Pulmonary artery endothelial cell (primary cell): ENCODE measurements at regions not wholly inside any gene's neighbourhood (a gene's known extent, or its start where the extent isn't known, plus 50 kb on each side); places are given as distances from the start of the nearest gene placed in this dataset.

Experiments
- DNase-seq: peaks from one replicate; pipeline ENCODE4 v3.0.0-alpha.2; 2011; ENCODE audit warnings: low read depth, low spot score

DNA sequence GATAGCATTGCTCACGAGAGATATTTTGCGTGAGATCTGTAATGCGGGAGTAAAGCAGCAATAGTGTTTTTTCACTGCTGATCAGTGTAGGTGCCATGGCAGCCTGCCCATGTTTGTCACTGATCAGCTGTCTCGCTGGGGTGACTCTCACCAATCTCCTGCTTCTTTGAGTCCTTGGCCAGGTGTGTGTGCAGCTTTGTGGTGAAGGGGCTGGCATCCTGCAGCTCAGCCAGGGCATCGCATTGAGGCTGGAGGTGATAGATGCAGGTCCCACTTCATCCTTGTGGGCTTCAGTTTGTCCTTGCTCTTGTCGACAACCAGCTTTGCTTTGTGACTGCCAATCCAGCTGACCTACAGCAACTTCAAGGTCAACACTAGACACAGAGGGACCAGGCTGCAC lies 258.3 kb upstream of the CXCR4 start:
- no peak for DNase-seq

DNA sequence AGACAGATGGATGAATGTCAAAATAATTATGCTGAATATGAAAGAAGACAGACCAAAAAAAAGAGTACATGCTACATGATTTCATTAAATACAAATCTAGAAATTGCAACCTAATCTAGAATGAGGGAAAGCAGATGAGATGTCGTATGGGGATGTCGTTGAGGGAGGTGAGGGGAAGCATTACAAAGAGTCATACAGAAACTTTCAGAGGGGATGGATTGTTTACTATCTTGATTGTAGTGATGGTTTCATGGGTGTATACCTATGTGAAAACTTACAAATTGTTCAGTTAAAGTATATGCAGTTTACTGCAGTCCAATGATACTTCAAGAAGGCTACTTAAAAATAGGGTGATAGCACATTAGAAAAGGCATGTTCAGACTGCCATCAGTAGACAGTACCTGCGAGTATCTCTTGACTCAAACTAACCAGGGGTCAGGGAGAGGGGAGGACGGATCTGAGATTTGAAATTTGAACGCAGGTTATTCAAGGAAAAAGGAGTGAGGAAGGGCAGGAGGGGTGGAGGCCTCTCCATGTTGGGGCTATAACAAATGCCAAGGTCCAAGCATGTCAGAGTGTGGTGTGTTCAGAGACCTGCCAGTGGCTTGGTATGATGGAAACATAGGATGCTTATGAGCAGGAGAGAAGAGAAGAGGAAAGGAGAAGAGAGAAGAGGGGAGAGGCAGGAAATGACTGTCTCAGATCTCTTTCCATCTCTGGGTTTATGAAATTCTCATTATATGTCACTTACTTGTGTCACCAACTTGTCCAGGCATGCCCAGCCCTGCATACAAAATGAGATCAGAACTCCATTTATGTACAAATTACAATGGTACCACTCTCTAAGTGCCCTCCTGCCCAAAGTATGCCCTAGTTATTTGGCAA lies 257.3 kb upstream of the CXCR4 start:
- DNase-seq: no peak

DNA sequence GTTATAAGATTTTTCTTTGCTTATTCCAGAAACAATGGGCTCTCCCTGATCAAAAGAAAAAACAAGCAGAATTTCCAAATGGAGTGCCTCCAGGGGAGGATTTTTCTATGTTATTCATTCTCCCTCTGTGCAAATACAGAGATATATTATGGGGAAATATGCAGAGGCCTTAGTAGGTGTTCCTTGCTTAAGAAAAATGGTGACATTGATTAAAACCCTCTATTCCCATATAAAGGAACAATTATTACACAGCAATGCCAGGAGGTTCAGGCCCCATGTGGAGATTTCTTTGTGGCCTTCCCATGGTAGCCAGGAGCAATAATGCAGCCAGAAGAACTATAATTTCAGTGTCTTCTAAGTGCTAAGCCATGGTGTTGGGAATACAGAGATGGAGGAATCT lies 255.9 kb upstream of the CXCR4 start:
- DNase-seq: no peak

DNA sequence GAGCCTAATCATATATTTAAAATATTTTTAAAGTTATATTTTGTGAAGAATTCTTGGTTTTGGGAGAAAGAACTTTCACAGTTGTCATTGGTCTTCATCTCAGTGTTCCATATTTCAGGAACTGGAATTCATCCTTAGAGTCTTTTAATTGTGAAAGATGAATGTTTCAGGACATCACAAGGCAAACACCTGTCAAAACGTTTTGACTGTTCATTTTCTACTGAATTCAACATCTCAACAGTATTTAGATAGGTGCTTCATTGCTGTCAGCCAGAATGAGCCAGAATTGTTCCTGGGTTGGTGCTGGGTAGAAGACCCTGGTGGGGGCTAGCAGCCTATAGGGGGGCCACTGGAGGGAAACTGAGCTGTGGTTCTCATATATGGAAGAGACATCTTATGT lies 255.1 kb upstream of the CXCR4 start:
- no peak for DNase-seq

DNA sequence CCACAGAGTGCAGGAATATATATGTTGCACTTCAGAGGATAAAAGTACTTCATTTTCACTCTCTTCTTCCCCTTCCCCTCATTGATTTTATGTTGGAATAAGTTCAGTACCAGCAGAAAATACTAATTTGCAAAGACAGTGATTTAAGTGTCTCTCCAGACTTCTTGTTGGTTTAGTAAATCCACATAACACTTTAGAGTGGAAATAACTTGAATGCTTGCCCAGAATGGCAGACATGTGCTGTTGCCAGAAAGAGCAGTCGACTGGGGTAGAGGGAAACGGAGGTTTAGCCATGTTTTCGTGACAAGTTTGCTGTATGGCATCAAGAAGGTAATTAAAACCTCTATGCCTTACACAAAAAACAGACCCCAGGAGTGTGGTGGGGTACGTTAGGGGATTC lies 246.0 kb upstream of the CXCR4 start:
- DNase-seq: no peak

DNA sequence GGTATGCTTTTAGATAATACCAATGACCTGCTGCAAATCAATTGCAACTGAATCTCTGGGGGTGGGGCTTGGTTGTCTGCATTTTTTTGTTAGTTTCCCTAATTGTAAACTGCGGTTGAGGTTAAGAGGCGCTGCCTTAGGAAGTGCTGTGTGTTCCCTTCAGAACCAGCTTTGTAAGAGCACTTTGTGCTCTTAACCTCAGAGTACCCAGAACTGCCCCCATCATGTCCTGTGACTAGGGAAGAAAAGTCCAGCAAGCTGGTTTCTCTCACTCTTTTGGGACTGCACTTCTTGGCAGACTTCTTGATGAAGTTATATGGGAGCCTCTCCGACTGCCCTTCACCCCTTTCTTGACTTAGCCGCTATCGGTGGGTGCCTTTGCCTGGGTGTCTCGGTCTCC lies 245.5 kb upstream of the CXCR4 start:
- no peak for DNase-seq

DNA sequence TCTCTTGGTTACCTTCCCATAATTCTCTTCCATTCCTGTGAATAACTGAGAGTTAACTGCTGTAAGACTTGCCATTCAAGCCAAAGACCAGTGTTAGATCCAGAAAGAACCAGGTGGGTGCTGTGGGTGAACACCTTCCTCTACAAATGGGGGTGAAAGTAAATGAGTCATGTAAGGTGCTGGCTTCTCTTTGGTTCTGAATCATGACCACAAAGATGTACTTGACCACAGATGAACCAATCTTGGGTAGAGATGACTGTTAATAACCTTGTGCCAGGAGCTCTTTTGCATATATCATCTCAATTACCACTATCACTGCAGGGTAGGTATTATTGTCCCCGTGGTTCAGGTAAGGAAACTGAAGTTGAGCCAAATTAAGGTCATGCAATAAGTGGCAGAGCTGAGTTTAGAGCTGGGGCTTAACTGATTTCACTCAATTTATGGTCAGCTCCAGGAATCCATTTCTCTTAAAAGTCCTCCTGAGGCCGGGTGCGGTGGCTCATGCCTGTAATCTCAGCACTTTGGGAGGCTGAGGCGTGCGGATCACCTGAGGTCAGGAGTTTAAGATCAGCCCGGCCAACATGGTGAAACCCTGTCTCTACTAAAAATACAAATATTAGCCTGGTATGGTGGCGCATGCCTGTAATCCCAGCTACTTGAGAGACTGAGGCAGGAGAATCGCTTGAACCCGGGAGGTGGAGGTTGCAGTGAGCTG lies 244.9 kb upstream of the CXCR4 start:
- no peak for DNase-seq

DNA sequence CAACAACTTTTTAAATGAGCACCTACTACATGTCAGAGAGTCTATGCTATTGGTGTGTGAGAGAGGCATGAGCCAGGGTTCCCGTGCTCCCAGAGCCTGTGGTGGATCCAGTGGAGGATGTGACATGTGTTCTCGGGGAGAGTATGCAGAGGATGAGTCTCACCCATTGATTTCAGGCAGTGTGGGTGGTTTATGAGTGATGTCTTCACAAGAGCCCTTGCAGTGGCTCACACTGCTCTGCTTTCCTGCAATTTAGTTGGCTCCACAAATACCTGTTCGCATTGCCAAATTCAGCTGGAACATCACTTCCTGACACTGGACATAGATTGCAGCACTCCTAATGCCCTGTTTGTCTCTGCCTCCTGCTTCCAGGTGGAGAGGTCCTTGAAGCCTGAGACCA lies 243.6 kb upstream of the CXCR4 start:
- DNase-seq: no peak

DNA sequence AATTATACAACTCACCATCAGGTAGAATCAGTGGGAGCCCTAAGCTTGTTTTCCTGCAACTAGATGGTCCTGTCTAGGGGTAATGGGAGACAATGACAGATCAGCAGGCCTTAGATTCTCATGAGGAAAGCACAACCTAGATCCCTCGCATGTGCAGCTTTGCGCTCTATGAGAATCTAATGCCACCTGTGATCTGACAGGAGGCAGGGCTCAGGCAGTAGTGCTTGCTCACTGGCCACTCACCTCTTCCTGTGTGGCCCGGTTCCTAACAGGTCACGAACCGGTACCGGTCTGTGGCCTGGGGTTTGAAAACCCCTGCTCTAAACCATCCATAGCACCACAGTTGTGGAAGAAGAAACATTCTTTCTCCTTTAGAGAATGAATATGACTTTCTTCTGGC lies 242.8 kb upstream of the CXCR4 start:
- no peak for DNase-seq

DNA sequence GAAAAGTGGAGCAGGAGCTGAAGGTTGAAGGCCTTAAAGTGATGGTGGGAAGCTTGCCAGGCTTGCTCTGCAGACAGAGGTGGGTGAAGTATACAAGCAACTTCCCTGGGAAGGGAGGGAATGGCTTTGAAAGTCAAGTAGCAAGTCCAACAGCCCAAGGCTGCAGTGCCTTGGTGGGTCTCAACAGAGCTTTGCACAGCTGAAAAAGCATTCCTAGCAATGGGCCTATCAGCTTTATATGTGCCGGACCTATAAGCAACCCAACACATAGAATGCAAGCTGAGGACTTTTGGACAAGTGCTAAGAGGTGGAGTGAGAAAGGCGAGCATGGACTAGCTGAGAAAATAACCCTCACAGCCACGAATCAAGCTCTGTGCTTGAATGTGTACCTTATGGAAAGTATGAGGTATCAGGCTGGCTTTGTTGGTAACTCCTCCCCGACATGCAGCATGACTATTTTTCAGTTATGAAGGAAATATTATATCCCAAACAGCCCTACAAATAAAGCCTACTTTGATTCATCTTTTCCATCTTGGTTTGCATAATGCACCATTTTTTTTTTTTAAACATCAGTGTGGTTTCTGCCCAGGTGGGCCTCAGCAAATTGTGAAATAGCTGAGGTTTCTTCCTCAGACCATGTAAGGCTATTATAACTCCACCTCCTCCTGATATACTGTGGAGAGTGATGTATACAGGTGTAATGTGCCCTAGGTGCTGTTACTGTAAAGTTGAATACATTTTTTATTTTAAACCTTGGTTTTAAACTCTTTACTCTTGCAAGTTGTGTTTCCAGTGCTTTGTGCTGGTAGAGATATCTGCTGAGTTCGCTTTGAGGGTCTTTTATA lies 241.4 kb upstream of the CXCR4 start:
- DNase-seq: no peak

DNA sequence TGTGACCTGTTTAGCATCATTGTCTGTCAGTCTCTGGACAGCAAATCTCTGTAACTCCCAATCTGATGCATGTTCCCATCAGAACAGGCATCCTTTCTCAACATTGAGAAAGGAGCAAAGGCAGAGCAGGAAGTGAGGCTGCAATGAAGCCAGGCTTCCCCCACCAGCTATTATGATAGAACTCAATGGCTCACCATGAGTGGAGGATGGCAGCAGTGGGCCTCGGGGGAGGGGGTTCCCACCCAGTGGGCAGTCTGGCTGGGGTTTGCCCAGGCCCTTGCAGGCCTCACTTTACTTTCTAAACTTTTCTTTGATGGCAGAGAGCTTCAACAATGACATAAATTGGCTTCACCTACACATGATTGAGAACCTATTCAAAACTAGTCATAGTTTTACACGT lies 240.6 kb upstream of the CXCR4 start:
- no peak for DNase-seq

DNA sequence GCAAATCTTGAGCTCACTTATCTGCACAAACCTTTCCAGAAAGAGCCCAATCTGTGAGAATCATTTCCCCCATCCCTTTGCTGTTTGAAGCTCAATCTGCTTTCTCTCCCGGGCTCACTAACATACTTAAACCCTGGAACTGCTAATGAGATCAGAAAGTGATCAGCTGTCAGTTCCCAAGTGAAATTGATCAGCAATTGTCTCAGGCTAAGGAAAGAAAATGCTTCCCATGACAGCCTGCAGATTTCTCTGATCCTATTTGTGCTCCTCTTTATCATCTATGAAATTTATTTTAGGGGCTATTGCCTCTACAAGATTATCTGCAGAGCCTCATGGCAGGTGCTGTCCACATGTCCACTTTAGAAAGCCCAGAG lies 239.0 kb upstream of the CXCR4 start:
- DNase-seq: no peak

DNA sequence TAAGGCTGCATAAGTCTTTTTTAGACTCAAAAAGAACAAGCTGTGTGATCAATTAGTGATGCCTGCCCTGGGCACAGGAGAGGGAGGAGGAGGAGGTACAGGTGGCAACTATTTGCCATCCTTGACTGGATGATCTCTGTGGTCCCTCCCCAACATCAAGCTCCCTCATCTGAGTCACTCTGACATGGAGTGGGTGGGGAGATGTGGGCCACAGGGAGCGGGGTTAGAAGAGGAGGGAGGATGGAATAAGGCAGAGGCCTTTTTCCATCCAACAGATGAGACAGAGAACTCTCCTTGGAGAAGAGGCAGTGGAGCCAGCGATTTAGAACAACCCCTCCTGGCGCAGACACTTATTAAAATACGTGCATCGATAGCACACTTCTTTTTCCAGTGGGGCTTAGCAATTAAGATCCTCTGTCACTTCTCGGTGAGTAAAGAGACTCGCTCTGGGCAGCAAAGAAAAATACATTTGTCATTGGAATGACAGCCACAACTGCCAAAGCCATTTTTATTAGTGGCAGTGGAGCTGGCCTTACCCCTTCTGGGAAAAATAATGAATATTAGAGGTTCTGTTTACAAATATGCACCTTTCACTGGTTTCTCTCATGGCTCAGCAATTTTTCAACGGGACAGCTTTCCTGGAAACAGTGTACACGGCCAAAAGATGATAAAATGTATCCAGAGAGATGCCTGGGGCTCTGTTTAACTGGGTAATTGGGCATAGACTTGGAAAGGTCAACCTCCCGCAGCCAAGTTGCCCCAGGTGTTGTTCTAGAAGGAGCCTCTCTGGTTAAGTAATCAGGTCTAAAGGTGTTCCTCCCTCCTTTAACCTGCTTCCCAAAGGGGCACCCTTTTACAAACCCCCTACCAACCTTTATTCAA lies 238.4 kb upstream of the CXCR4 start:
- DNase-seq: no peak

DNA sequence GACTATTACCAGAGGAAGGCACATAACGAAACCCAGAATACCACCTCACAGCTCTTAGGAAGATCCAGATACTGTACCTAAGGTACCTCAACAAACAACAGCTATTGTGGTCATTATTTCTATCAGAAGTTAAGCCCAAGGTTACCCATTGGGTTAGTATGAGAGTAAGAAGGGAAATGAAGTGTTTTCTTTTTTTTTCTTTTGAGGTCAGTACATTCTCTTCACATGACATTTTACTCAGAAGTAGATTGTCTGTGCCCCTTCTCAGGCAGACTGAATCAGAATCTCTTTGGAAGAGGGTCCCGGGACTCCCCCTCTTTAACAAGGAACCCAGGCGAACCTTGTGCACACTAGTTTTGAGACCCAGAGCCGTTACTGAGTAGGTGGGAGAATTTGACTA lies 233.7 kb upstream of the CXCR4 start:
- no peak for DNase-seq

DNA sequence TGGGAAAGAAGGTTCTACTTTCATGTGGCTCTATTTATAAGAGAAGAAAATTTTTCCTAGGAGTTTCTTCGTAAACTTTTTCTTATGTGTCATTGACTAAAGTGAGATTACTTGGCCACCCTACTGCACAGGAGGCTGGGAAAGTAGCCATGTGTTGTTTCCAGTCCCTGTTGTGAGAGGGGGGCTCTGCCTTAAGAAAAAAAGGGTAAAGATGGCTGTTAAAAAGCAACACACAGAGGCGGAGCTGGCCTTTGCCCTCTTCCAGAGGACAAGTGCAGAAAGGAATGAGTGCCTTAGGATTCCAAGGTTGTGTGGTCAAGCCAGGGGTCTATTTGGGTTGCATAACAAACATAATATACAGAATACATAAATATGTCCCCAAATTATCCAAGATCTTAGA lies 230.0 kb upstream of the CXCR4 start:
- DNase-seq: no peak

DNA sequence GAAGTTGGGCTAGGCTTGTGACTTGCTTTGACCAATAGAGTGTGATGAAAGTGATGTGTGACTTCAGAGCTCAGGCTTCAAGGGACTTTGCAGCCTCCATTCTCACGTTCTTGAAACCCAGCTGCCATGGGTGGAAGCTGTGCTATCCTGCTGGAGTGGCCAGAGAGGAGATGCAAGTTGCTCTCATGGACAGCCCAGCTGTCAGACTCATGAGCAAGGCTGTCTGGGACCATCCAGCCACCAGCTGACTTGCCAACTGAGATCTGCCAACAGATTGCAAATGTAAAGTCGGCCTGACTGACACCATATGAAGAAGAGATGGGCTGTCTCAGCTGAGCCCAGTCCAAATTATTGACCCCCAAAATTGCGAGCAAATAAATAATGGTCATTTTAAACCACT lies 226.4 kb upstream of the CXCR4 start:
- no peak for DNase-seq

DNA sequence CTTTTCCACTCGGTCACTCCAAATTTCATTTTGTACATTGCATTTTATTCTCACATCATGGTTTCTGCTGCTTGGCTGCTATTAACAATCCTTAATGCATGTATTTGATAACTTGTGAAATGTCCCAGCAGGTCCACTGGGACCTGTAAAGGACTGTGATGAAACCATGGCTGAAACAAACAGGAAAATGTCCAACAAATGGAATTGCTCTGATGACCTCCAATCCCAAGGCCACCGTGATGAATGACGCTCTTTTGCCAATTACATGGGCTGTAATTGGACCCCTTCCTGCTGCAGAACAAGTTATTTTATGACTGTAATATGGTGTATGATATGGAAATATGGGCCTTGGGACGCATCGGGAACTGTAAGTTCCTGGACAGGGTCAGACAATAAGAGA lies 224.2 kb upstream of the CXCR4 start:
- DNase-seq: no peak

DNA sequence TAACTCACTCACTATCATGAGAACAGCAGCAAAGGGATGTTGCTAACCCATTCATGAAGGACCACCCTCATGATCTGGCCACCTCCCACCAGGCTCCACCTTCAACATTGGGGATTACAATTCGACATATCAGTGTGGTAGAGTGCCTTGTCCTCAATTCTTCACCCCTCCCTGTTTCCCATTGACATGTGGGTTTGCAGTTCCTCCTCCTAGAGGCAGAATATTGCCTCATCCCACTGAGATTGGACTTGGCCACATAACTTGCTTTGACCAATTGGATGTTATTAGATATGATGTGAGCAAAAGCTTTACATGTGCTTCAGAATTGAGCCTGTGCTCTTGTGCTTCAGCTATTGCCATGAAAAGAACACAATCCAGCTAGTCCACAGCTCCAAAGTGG lies 217.0 kb upstream of the CXCR4 start:
- no peak for DNase-seq

DNA sequence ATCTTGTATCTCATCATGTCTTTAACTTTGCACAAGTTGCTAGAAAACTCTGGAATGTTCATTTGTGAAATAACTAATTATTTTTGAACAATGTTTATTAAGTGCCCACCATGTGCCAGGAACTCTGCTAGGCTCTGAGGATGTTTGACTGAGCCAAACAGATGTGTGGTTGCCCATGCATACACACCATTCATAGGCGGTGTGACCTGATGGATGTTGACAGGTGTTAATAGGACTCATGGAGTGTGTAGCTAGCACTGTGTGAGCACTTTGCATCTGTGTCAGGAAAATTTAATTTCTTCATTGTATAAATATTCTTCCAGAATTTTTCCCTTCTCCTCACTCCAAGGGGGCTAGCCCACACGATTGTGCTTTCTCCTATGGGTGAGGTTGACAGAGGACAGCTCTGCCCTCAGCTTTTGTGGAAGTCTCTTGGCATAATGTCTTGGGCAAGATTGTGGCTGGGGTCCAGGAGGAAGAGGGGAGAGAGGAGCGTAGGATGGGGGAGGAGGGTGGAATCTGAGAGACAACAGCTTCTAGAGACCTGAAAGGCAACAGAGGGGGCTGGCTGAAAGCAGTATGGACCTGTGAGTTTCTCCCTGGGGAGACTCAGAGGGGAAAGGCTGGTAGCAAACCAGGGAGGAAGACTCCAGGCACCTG lies 214.6 kb upstream of the CXCR4 start:
- DNase-seq: no peak

DNA sequence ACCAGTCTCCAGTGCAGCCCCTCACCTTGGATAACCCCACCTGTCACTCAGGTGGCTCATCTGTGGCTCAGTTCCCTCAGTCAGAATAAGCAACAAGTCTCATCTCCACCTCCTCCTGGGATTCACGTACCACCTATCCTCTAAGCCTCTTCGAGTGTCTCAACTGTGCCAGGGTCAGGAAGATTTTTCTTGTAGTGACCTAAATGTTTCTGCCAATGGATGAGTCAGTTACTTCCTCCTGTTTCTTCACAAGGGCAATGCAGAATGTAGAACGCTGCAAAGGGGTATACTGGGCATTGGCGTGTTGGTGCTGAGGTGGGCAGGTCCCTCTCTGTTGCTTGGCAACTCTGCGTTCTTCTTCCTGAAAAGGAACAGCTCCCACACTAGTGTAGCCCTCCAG lies 213.3 kb upstream of the CXCR4 start:
- no peak for DNase-seq
